ENCODE measurements at regions not wholly inside any gene's neighbourhood (a gene's known extent, or its start where the extent isn't known, plus 50 kb on each side); places are given as distances from the start of the nearest gene placed in this dataset.

GRCh38 chr6:16930432-16930831, 169.2 kb upstream of the ATXN1 start:
- Mint-ChIP-seq H3K36me3 (ENCODE audit: insufficient read depth in 1 of 3, low read depth in 3 of 3) (no peaks in the 10 kb centered on the region), H3K9me3 (no peaks in the 10 kb centered on the region; a peak in 1 of 5 replicates), H3K27me3 (ENCODE audit: low read depth) (no peaks in the 10 kb centered on the region; the same call in 1 of the 2 replicates), H3K4me3 (no peak overlapping the region), H3K4me1 (peaks cover 5 to 7% of the 10 kb centered on the region in 2 experiments), H3K27ac (no peak overlapping the region)
- H2BK5ac ChIP-seq (ENCODE audit: insufficient read length, low read length): no peak overlapping the region
- no peak overlapping the region for H3K18ac ChIP-seq (ENCODE audit: insufficient read length, low read depth, low read length)
- H4K5ac ChIP-seq (ENCODE audit: insufficient read length, low read depth, low read length): no peak overlapping the region
- no peak overlapping the region for H3K23ac ChIP-seq (ENCODE audit: insufficient read length, low read depth, low read length)
- H2BK120ac ChIP-seq (ENCODE audit: low read depth, low read length, poor library complexity, severe bottlenecking): no peak overlapping the region
- no CpG with 5 or more reads among the region's 1 CpG for WGBS (ENCODE audit: extremely low coverage, insufficient read length, low lambda C conversion rate)
- H3K56ac ChIP-seq (ENCODE audit: insufficient read length, low read depth, low read length): no peak overlapping the region
- H3K9ac ChIP-seq (ENCODE audit: extremely low read depth, insufficient read length, low read length): no peak overlapping the region
- H3K23me2 ChIP-seq (ENCODE audit: insufficient read length, low read depth, low read length, poor library complexity, severe bottlenecking): no peaks in the 10 kb centered on the region
- no peak overlapping the region for H3K4me2 ChIP-seq (ENCODE audit: insufficient read depth, insufficient read length, low read length)
- H3K79me2 ChIP-seq (ENCODE audit: insufficient read depth, low read length): no peaks in the 10 kb centered on the region
- no peaks in the 10 kb centered on the region for H4K20me1 ChIP-seq (ENCODE audit: control insufficient read depth, insufficient read depth, insufficient read length)
- no peak for DNase-seq
- H3K79me1 ChIP-seq (ENCODE audit: insufficient read depth, low read depth, low read length, poor library complexity, severe bottlenecking): no peaks in the 10 kb centered on the region
- H3K14ac ChIP-seq (ENCODE audit: insufficient read depth, low read length): no peak overlapping the region
- no peak overlapping the region for H4K8ac ChIP-seq (replicated peaks; ENCODE audit: insufficient read length, low read depth, low read length)
- H2BK12ac ChIP-seq (ENCODE audit: insufficient read length, low read depth, low read length): no peak overlapping the region
- no peak overlapping the region for H2AFZ ChIP-seq (ENCODE audit: low read length)
- H2BK15ac ChIP-seq (ENCODE audit: low read depth, low read length): no peak overlapping the region
- no peaks in the 10 kb centered on the region for H3K4me1 ChIP-seq (ENCODE audit: insufficient read depth, low read length)
- H3K4ac ChIP-seq (ENCODE audit: low read depth, low read length): no peak overlapping the region
- no peak overlapping the region for H2AK5ac ChIP-seq (ENCODE audit: insufficient read length, low read length)
- TF ChIP-seq, protein P1, sequence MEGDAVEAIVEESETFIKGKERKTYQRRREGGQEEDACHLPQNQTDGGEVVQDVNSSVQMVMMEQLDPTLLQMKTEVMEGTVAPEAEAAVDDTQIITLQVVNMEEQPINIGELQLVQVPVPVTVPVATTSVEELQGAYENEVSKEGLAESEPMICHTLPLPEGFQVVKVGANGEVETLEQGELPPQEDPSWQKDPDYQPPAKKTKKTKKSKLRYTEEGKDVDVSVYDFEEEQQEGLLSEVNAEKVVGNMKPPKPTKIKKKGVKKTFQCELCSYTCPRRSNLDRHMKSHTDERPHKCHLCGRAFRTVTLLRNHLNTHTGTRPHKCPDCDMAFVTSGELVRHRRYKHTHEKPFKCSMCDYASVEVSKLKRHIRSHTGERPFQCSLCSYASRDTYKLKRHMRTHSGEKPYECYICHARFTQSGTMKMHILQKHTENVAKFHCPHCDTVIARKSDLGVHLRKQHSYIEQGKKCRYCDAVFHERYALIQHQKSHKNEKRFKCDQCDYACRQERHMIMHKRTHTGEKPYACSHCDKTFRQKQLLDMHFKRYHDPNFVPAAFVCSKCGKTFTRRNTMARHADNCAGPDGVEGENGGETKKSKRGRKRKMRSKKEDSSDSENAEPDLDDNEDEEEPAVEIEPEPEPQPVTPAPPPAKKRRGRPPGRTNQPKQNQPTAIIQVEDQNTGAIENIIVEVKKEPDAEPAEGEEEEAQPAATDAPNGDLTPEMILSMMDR (conservative IDR thresholded peaks at IDR 0.05): no peak
- H3T11ph ChIP-seq (ENCODE audit: low read length): no peak overlapping the region
- H4K91ac ChIP-seq (ENCODE audit: insufficient read length, low read depth, low read length): no peak overlapping the region
- no peaks in the 10 kb centered on the region for H3K9me3 ChIP-seq (ENCODE audit: control insufficient read depth, low read depth, low read length)
- H3K27me3 ChIP-seq (ENCODE audit: insufficient read depth, low read length): no peaks in the 10 kb centered on the region
- no peak overlapping the region for H2BK20ac ChIP-seq (ENCODE audit: low read depth, low read length, poor library complexity, severe bottlenecking)
- no peak overlapping the region for H3K27ac ChIP-seq (ENCODE audit: insufficient read length, low read depth, low read length)
